Upper lobe of left lung (tissue), 4 donors: ENCODE measurements at regions not wholly inside any gene's neighbourhood (a gene's known extent, or its start where the extent isn't known, plus 50 kb on each side); places are given as distances from the start of the nearest gene placed in this dataset.

Experiments used
- CTCF ChIP-seq, 6 experiments: fragments of 450-650 bp in 4 of 6; fragments of 200-600 bp in 2 of 6; sonication (generic) in 2 of 6; IDR thresholded peaks; one replicate each; pipeline ENCODE4 v1.5.1; 2016 to 2019; ENCODE audit warnings: antibody characterized with exemption in 6 of 6
- EP300 ChIP-seq, 4 donors: sonication (generic); formaldehyde crosslinking; IDR thresholded peaks; one replicate each; pipeline ENCODE4 v1.5.1; 2017; ENCODE audit warnings: antibody characterized with exemption in 4 of 4, control low read depth in 2 of 4
- POLR2A ChIP-seq, 4 donors: fragments of 450-650 bp; IDR thresholded peaks; one replicate each; pipeline ENCODE4 v1.5.1; 2016 to 2017; ENCODE audit warnings: antibody characterized with exemption in 4 of 4, mild to moderate bottlenecking in 2 of 4

DNA sequence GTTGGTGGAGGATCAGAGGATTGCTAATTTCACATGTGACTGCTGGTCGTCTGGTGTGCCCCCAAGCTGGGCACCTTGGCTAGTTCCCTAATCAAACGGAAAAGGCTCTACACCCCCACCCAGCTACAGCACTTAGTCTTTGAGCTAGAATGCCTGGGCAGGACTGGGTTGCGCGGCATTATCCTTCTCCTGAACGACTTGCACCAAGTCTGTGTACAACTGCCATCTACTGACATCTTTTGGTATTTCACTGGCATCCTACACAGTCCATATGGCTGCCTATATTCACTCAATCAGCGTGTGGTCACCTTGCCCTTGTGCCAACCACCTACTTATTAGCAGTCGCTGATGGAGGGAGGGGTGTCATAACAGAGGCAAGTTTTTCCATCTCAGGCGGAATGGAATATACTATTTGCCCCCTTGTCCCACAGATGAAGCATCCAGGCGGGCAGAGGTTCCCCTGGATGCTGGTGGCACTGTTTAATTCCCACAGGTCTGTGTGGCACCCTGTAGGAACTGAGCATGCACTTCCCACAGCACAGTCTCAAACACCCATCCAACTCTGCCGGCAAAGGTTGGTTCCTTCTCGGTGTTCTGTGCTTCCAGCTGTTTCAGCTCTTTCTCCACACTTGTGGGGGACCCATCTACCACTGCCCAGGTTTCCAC is 150.1 kb downstream of the OSTF1 start:
- TF ChIP-seq CTCF (IDR thresholded peaks at IDR 0.05) (peak; percentile 59 to 88 (median 74)), EP300 (IDR thresholded peaks at IDR 0.05) (no peak), POLR2A (IDR thresholded peaks at IDR 0.05) (no peak)
